DMS153 (cell line): ENCODE measurements at regions not wholly inside any gene's neighbourhood (a gene's known extent, or its start where the extent isn't known, plus 50 kb on each side); places are given as distances from the start of the nearest gene placed in this dataset.

Source experiments
- DNase-seq: peaks from one replicate; lab custom pipeline; 2025; lab: John Stamatoyannopoulos, UW

- no peak for DNase-seq
Observed at GRCh38 chr4:142961866-142962265, 115.8 kb upstream of the INPP4B start.

- no peak for DNase-seq
Observed at GRCh38 chr4:142974328-142974727, 128.2 kb upstream of the INPP4B start.

GRCh38 chr4:142975618-142976017 is 129.5 kb upstream of the INPP4B start:
- no peak for DNase-seq

- no peak for DNase-seq
Observed at GRCh38 chr4:142976482-142976881, 130.4 kb upstream of the INPP4B start.

- DNase-seq: no peak
Observed at GRCh38 chr4:142977182-142977581, 131.1 kb upstream of the INPP4B start.

- DNase-seq: no peak
Observed at GRCh38 chr4:142983065-142983464, 137.0 kb upstream of the INPP4B start.

- DNase-seq: no peak
Observed at GRCh38 chr4:142983589-142983988, 137.5 kb upstream of the INPP4B start.

- DNase-seq: no peak
Observed at GRCh38 chr4:142984871-142985585, 138.9 kb upstream of the INPP4B start.

GRCh38 chr4:143016171-143016570 is 168.5 kb upstream of the USP38 start:
- no peak for DNase-seq

- DNase-seq: no peak
Observed at GRCh38 chr4:143017210-143017609, 167.5 kb upstream of the USP38 start.

GRCh38 chr4:143019351-143019750 is 165.4 kb upstream of the USP38 start:
- DNase-seq: no peak

- DNase-seq: no peak
Observed at GRCh38 chr4:143021384-143021783, 163.3 kb upstream of the USP38 start.

- no peak for DNase-seq
Observed at GRCh38 chr4:143023239-143023918, 161.3 kb upstream of the USP38 start.

- no peak for DNase-seq
Observed at GRCh38 chr4:143025081-143025704, 159.5 kb upstream of the USP38 start.

GRCh38 chr4:143026459-143027170 is 158.1 kb upstream of the USP38 start:
- no peak for DNase-seq

GRCh38 chr4:143035661-143036060 is 149.1 kb upstream of the USP38 start:
- DNase-seq: no peak

GRCh38 chr4:143036443-143036842 is 148.3 kb upstream of the USP38 start:
- no peak for DNase-seq

- DNase-seq: no peak
Observed at GRCh38 chr4:143046454-143046853, 138.3 kb upstream of the USP38 start.

- no peak for DNase-seq
Observed at GRCh38 chr4:143046906-143047305, 137.8 kb upstream of the USP38 start.

- DNase-seq: no peak
Observed at GRCh38 chr4:143054971-143055370, 129.7 kb upstream of the USP38 start.

- DNase-seq: no peak
Observed at GRCh38 chr4:143055997-143056396, 128.7 kb upstream of the USP38 start.

- no peak for DNase-seq
Observed at GRCh38 chr4:143071351-143071750, 113.4 kb upstream of the USP38 start.

- DNase-seq: no peak
Observed at GRCh38 chr4:143076723-143077122, 108.0 kb upstream of the USP38 start.
